ENCODE measurements at regions not wholly inside any gene's neighbourhood (a gene's known extent, or its start where the extent isn't known, plus 50 kb on each side); places are given as distances from the start of the nearest gene placed in this dataset.

- TF ChIP-seq, protein P1, sequence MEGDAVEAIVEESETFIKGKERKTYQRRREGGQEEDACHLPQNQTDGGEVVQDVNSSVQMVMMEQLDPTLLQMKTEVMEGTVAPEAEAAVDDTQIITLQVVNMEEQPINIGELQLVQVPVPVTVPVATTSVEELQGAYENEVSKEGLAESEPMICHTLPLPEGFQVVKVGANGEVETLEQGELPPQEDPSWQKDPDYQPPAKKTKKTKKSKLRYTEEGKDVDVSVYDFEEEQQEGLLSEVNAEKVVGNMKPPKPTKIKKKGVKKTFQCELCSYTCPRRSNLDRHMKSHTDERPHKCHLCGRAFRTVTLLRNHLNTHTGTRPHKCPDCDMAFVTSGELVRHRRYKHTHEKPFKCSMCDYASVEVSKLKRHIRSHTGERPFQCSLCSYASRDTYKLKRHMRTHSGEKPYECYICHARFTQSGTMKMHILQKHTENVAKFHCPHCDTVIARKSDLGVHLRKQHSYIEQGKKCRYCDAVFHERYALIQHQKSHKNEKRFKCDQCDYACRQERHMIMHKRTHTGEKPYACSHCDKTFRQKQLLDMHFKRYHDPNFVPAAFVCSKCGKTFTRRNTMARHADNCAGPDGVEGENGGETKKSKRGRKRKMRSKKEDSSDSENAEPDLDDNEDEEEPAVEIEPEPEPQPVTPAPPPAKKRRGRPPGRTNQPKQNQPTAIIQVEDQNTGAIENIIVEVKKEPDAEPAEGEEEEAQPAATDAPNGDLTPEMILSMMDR (conservative IDR thresholded peaks at IDR 0.05) = no peak
- no peak for TF ChIP-seq EZH2 (IDR thresholded peaks at IDR 0.05; ENCODE audit: low read depth)
Measured at GRCh38 chr5:44932922-44933585, 124.3 kb downstream of the MRPS30 start.
